HAP-1 (cell line): ENCODE measurements at regions not wholly inside any gene's neighbourhood (a gene's known extent, or its start where the extent isn't known, plus 50 kb on each side); places are given as distances from the start of the nearest gene placed in this dataset.
"Not testable (repeated sequence)": the region's sequence is repeated elsewhere in the genome, so short reads cannot be mapped to it uniquely, and the experiment has no call there.

ENCODE experiments used
- DNase-seq, 2 experiments: peaks; one replicate each; pipeline ENCODE4 v3.0.0-alpha.2; 2016 to 2020; ENCODE audit warnings: low spot score in 2 of 2
- H3K27me3 ChIP-seq: fragments of 250-450 bp; sonication (Bioruptor Pico); 2 replicates; pipeline ENCODE4 v1.5.1; 2020; ENCODE audit warnings: low read depth, mild to moderate bottlenecking, moderate library complexity
- H3K36me3 ChIP-seq: fragments of 250-450 bp; sonication (Bioruptor Pico); replicated peaks from 2 replicates; pipeline ENCODE4 v1.5.1; 2020; ENCODE audit warnings: mild to moderate bottlenecking
- H3K4me1 ChIP-seq: fragments of 250-450 bp; sonication (Bioruptor Pico); 2 replicates; pipeline ENCODE4 v1.5.1; 2020; ENCODE audit warnings: mild to moderate bottlenecking
- H3K4me3 ChIP-seq: fragments of 250-450 bp; sonication (Bioruptor Pico); 2 replicates; pipeline ENCODE4 v1.5.1; 2020; ENCODE audit warnings: mild to moderate bottlenecking, moderate library complexity
- H3K9me3 ChIP-seq: fragments of 250-450 bp; sonication (Bioruptor Pico); 2 replicates; pipeline ENCODE4 v1.5.1; 2020; ENCODE audit warnings: mild to moderate bottlenecking, moderate library complexity
- in situ Hi-C: fragments of 300-500 bp; cut with MboI; formaldehyde crosslinking; loops from 3 replicates; pipeline ENCODE4 v1.14.3; 2020; ENCODE audit warnings: low sequenced_read_pairs, inconsistent platforms, mixed read lengths

- H3K9me3 ChIP-seq, H3K4me3 ChIP-seq, H3K36me3 ChIP-seq, H3K4me1 ChIP-seq, H3K27me3 ChIP-seq, in situ Hi-C loops: not testable (repeated sequence)
- peak in 1 of 2 experiments; percentile 32 for DNase-seq
These were observed 251.2 kb upstream of the TPTE start for GRCh38 chr21:10270211-10270610.

DNA sequence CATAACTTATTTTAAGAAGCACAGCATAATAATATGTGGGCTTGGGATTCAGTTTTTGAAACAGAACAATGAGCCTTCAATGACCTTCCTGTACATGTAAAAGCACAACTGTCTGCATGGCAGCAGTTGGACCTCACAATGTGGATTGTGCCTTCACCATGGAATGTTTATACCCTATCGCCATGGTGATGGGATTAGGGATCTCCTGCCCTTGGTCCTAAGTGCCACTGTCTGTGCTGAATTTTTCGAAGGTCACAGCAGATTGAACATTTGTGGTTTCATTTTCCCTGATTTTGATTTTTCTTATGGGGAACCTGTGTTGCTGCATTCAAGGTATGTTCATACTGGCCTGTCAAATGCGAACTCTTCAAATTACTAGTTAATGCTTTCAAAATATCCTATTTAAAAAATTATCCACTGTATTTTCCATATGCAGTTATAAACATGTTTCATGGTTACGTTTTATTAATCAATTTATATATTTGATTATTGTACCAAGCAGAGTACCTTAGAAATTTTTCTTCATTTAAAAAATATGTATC lies 249.6 kb upstream of the TPTE start:
- H3K27me3 ChIP-seq, H3K36me3 ChIP-seq, H3K4me1 ChIP-seq, H3K9me3 ChIP-seq, H3K4me3 ChIP-seq, in situ Hi-C loops: not testable (repeated sequence)
- peak in 1 of 2 experiments; percentile 2 for DNase-seq

GRCh38 chr21:10272216-10272615 lies 249.2 kb upstream of the TPTE start:
- in situ Hi-C loops, result no loop called here
- no peaks in the 10 kb centered on the region for H3K27me3 ChIP-seq
- H3K4me3 ChIP-seq, result no peak overlapping the region
- no peaks in the 10 kb centered on the region for H3K36me3 ChIP-seq
- 0 out of 2 replicates have a peak, but pooled peaks cover 3% of the 10 kb centered on the region for H3K9me3 ChIP-seq
- no peaks in the 10 kb centered on the region for H3K4me1 ChIP-seq
- peak in 1 of 2 experiments; percentile 1 for DNase-seq

GRCh38 chr21:10273196-10273595 lies 248.2 kb upstream of the TPTE start:
- DNase-seq, result no peak
- H3K36me3 ChIP-seq, result no peaks in the 10 kb centered on the region
- H3K4me3 ChIP-seq, result no peak overlapping the region
- no peaks in the 10 kb centered on the region for H3K27me3 ChIP-seq
- 0 out of 2 replicates have a peak, but pooled peaks cover 3% of the 10 kb centered on the region for H3K9me3 ChIP-seq
- in situ Hi-C loops, result no loop called here
- no peaks in the 10 kb centered on the region for H3K4me1 ChIP-seq

DNA sequence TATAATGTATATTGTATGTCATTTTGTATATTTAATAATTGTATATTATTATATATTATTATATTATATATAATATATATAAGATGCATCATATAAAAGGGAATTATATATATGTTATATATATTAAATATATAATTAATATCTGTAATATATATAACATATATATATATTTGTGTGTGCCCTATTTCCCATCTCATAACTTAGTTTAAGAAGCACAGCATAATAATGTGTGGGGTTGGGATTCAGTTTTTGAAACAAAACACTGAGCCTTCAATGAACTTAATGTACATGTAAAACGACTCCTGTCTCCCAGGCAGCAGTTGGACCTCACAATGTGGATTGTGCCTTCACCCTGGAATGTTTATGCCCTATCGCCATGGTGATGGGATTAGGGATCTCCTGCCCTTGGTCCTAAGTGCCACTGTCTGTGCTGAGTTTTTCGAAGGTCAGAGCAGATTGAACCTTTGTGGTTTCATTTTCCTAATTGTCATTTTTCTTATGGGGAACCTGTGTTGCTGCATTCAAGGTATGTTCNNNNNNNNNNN lies 247.5 kb upstream of the TPTE start:
- H3K4me1 ChIP-seq, in situ Hi-C loops, H3K27me3 ChIP-seq: not testable (repeated sequence)

More for the DNA sequence above, 247.5 kb upstream of the TPTE start:
- not testable (repeated sequence) for DNase-seq, H3K36me3 ChIP-seq, H3K4me3 ChIP-seq, H3K9me3 ChIP-seq
